ENCODE measurements at regions not wholly inside any gene's neighbourhood (a gene's known extent, or its start where the extent isn't known, plus 50 kb on each side); places are given as distances from the start of the nearest gene placed in this dataset.
"Not testable (repeated sequence)": the region's sequence is repeated elsewhere in the genome, so short reads cannot be mapped to it uniquely, and the experiment has no call there.

- no peak for DNase-seq (ENCODE audit: low read depth)
These were observed 51.0 kb upstream of the LIFR start for GRCh38 chr5:38607396-38607795.

GRCh38 chr5:38607930-38608564, 51.6 kb upstream of the LIFR start:
- DNase-seq (ENCODE audit: low read depth) = no peak

GRCh38 chr5:38608874-38609273, 52.4 kb upstream of the LIFR start:
- DNase-seq (ENCODE audit: low read depth) = no peak

GRCh38 chr5:38612851-38613250, 56.4 kb upstream of the LIFR start:
- no peak for DNase-seq (ENCODE audit: low read depth)

GRCh38 chr5:38613490-38613889, 57.0 kb upstream of the LIFR start:
- DNase-seq (ENCODE audit: low read depth) = no peak

GRCh38 chr5:38613992-38614836, 57.8 kb upstream of the LIFR start:
- DNase-seq (ENCODE audit: low read depth) = no peak

- DNase-seq (ENCODE audit: low read depth) = no peak
These were observed 58.6 kb upstream of the LIFR start for GRCh38 chr5:38615042-38615441.

GRCh38 chr5:38615981-38616451, 59.6 kb upstream of the LIFR start:
- no peak for DNase-seq (ENCODE audit: low read depth)

- no peak for DNase-seq (ENCODE audit: low read depth)
These were observed 61.7 kb upstream of the LIFR start for GRCh38 chr5:38618154-38618553.

- DNase-seq (ENCODE audit: low read depth) = no peak
These were observed 64.9 kb upstream of the LIFR start for GRCh38 chr5:38621331-38621730.

GRCh38 chr5:38621840-38622437, 65.5 kb upstream of the LIFR start:
- no peak for DNase-seq (ENCODE audit: low read depth)

GRCh38 chr5:38622723-38623129, 66.3 kb upstream of the LIFR start:
- no peak for DNase-seq (ENCODE audit: low read depth)

- not testable (repeated sequence) for DNase-seq (ENCODE audit: low read depth)
These were observed 68.1 kb upstream of the LIFR start for GRCh38 chr5:38624541-38624940.

GRCh38 chr5:38631376-38631775, 74.9 kb upstream of the LIFR start:
- not testable (repeated sequence) for DNase-seq (ENCODE audit: low read depth)

- no peak for DNase-seq (ENCODE audit: low read depth)
These were observed 78.3 kb upstream of the LIFR start for GRCh38 chr5:38634568-38635369.

- DNase-seq (ENCODE audit: low read depth) = no peak
These were observed 80.2 kb upstream of the LIFR start for GRCh38 chr5:38636626-38637025.

GRCh38 chr5:38638656-38639055, 82.2 kb upstream of the LIFR start:
- no peak for DNase-seq (ENCODE audit: low read depth)

- DNase-seq (ENCODE audit: low read depth) = no peak
These were observed 83.2 kb upstream of the LIFR start for GRCh38 chr5:38639377-38640358.

GRCh38 chr5:38641003-38641402, 84.6 kb upstream of the LIFR start:
- DNase-seq (ENCODE audit: low read depth) = no peak

- DNase-seq (ENCODE audit: low read depth) = no peak
These were observed 85.9 kb upstream of the LIFR start for GRCh38 chr5:38642189-38642911.
